ENCODE measurements at regions not wholly inside any gene's neighbourhood (a gene's known extent, or its start where the extent isn't known, plus 50 kb on each side); places are given as distances from the start of the nearest gene placed in this dataset.
A peak's percentile ranks its signal among the peaks of the same experiment; 100 is the strongest.
"Not testable (repeated sequence)": the region's sequence is repeated elsewhere in the genome, so short reads cannot be mapped to it uniquely, and the experiment has no call there.

DNA sequence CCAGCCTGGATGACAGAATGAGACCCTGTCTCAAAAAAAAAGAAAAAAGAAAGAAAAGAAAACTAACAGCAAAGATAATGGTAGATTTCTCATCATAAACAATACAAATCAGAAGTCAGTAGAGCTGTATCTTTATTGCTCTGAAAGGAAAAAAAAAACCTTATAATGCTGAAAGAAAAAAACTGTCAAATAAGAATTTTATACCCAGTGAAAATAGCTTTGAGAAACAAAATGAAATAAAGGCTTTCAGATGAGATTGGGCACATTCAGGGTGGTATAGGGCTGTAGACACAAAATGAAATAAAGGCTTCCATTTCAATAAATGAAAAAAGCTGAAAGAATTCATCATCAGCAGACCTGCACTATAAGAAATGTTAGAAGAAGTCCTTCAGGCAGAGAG, 105.0 kb upstream of the FOXN3 start:
- no peak for DNase-seq (ENCODE audit: low spot score)

DNA sequence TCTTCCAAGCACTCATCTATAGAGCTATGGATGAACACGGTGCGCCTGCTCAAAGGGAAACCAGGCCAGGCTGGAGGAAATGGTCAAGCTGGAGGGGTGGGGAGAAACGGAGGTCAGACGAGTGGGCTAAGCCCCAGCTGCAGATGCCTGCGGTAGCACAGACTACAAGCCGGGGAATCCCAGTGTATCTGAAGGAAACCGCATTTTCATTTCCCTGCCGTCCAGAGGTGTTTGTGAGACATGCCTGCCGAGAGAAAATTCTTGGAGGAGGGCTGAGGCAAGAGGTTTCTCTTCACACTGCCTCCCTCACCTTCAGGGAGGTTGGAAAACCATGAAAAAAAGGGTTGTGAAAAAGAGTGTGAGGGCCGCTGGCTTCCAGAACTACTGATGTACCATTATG, 102.0 kb upstream of the FOXN3 start:
- DNase-seq (ENCODE audit: low spot score): no peak

DNA sequence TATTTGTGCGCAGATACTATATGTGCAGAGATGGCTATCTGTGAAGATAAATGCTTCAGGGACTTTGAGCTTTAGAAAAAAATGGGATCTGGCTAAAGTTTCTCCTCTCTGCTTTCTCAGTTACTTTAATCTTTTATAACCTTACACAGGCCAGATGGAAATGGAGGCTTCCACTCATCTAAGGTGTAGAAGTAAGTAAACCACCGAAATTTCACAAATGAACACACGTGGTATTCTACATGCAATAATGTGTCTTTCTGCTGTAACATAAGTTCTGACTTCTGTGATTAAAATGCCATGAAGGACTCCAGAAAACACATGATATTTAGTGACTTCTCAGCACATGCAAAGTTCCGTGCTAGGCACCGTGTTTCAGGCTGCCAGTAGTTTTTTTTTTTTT, 99.1 kb upstream of the FOXN3 start:
- no peak for DNase-seq (ENCODE audit: low spot score)

DNA sequence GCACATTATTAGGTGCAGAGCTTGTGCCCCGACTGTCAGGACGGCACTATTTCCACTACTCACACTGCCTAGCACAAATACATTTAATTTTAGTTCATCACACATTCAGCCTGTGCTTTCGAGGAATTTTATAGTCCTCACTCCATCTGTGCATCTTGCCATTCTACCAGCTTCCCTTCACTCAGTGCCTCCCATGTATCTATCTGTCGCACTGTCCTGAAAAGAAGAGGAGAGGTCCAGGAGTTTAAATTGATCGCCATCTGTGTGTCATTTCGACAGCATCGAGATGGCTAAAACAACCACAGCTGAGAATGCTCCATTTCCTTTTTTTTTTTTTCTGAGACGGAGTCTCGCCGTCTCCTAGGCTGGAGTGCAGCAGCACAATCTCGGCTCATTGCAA, 97.6 kb upstream of the FOXN3 start:
- DNase-seq (ENCODE audit: low spot score): no peak

DNA sequence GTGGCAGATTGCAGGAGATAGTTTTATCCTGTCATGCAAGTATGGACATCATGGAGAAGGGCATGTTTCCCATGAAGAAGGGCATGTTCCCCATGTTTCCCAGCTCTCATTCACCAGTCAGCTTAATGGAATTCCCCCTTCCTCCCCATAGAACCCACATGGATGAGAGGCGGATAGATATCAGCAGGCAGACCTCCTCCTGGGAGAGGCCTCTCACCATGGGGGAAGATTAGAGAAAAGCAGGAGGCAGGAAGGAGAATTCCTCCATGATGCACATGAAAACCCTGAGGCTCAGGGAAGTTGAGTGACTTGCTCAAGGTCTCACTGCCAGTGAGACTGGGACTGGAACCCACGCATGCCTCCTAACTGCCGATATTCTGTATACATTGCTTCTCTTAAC, 92.9 kb upstream of the FOXN3 start:
- DNase-seq (ENCODE audit: low spot score): no peak

DNA sequence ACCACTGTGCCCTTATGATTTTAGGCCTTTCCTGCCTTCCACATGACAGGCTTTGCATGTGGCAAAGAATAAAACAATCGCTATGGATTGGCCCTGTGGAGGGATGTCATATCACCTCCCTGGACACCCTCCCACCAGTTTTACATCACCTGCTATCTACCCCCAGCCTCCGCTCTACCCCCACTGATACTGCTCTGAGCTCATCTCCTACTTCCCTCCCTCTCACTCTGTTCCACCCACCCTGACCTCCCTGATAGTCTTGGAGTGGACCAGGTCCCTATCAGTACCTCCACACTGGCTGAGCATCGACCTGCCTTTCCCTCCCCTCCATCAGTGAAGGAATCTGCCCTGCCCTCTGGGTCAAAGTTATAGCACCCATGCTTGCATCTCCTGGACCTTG, 91.8 kb upstream of the FOXN3 start:
- no peak for DNase-seq (ENCODE audit: low spot score)

DNA sequence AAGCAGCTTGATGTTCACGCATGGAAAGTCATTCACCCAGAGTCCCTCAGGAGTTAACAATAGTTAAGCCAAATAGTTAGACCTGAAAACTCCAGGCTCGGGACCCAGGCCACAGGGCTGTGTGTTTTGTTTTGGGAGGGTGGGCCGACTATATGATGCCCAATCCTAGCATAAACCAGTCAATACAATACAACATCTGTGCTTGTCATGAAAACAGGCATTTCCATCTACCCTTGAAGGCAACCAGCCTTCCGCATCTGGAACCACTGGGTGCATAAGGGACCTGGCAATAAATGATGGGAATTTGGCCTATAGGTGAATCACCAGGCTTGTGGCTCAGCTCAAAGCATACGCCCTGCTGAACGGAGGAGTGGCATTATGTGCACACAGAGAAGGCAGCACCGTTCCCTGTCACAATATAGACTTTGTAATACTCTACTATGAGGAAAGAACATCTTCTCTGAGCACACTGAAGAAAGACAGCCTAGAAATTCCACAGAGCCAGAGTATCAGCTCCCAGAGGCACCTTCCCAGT, 91.0 kb upstream of the FOXN3 start:
- DNase-seq (ENCODE audit: low spot score): no peak

DNA sequence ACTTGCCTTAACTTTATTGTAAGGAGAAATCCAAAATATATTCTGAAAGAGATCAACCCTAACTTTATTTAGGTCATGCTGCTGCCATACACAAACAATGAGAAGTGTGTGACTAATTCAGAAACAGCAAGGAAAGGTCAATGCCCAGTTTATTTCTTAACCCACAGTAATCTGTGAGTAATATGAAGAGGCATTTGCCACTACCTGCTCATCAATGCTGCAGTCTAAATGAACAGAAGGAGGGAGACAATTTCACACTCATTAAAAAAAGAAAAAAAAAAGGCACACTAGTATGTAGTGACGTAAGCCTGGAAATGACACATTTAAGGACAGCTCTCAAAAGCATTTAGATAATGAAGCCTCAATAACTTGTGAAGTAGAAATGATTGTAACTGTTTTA, 90.5 kb upstream of the FOXN3 start:
- peak; percentile 18 for DNase-seq (ENCODE audit: low spot score)

DNA sequence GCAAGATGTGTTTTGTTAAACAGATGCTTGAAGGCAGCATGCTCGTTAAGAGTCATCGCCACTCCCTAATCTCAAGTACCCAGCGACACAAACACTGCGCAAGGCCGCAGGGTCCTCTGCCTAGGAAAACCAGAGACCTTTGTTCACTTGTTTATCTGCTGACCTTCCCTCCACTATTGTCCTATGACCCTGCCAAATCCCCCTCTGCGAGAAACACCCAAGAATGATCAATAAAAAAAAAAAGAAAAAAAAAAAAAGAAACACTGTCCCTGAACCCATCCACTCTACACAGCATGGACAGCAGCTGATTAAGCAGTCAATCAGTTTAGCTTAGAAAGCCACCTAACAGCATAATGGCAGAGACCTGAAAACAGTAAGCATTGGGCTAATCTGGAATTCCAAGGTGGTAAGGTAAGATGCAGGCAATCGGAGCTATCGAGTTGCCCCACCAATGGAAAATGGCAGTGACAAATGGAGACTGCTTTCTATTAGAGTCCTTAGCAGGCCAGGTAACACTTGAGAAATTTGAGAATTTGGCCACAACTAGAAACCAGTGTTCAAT, 89.9 kb upstream of the FOXN3 start:
- not testable (repeated sequence) for DNase-seq (ENCODE audit: low spot score)

DNA sequence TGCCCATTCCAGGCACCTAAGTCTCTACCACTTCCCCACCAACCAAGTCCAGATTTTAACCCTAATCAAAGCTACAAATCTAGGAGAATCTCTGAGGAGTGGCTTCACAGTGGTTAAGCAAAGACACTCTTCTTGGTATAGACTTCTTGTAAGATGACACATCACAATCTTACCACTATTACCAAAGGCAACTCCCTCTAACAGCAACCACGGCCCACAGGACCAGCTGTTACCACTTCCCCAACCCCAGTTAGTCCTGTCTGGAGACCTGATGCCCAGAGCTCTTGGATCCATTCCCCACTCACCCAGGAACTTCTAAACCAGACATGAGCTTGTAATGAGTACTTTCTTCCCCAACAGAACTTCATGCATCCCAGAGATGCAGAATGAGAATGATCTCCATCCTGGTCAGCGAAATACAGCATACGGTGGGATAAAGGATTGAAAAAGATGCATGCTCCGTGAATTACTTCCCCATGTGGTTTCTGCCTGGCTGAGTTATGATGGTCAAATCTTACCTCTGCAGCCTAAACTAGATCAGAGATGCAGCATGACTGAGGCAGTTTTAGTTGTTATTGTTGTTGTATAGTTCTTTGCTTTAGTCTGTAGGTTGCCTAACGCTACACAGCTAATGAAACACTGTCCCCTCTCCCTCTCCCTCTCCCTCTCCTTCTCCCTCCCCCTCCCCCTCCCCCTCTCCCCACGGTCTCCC, 87.7 kb upstream of the FOXN3 start:
- no peak for DNase-seq (ENCODE audit: low spot score)

DNA sequence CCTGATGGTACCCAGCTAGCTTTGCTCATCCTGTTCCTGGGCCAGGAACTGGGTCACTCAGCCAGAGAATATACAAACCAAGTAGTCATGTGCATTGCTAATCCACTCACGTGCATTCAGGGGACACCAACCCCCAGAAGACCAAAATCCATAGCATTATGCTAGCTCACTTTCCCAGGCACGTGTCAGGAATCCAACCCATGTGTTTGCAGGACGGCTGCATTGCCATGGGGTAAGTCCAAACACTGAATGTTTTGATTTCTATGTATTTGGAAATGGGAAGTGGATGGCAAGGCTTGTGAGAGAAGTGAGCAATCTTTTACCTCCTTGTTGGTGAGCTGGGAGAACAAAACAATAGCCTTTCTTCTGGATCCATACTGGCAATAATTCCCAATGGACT, 87.1 kb upstream of the FOXN3 start:
- DNase-seq (ENCODE audit: low spot score): no peak

DNA sequence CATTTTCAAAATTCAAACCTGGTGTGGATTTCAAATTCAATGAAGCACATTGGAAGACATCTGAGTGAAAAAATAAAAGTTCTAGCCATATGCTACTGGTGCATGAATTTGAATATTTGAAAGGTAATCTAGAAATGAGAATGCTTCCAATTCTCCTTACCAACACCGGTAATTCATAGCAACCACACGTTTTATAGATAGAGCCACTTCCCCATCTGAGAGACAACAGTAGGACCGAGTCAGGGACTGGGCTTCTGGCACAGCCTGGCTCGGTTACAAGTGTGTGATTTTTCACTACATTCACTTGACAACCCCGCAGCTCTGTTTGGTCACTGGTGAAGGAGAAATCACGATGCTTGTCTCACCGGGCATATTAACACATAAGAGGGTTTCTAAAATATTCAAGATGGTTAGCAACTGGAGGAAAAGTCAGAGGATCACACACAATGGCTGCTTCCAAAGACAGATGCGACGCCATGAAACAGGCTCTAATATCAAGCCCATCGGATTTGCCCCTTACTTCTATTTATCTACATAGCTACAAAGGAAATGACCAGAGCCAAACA, 86.5 kb upstream of the FOXN3 start:
- no peak for DNase-seq (ENCODE audit: low spot score)

DNA sequence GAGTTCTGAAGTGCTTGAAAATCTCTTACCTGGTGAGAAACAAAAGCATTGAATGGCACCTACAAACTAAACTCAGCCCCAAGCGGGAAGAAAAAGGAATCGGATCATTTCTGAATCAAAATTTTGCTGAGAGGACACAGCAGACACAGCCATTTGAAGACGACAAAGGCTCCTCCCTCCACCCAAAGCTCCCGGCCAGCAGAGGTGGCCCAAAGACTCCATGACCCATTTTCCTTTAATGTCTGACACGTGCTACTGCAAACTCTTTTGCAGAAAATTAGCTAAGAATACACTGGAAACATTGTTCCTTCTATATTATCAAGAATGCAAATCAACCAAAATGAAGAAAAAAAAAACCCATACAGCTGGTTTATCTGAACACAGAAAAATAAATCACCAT, 85.9 kb upstream of the FOXN3 start:
- no peak for DNase-seq (ENCODE audit: low spot score)

DNA sequence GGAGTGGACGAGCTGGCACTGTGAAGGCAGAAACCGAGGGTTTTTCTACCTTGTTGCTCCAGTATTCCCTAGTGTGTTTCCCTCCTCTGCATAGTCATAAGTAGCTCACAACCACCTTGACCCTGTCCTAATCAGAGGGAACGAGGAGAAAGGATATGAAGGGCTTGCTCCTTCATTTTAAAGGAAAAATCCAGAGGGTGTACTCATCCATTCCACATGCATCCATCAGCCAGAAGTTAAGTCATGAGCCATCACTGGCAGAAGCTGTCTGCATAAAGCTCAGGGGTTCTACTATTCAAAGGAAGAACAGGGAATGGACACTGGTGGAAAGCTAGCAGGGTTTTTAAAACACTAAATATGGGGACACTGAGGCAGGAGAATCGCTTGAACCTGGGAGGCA, 84.3 kb upstream of the FOXN3 start:
- DNase-seq (ENCODE audit: low spot score): no peak

DNA sequence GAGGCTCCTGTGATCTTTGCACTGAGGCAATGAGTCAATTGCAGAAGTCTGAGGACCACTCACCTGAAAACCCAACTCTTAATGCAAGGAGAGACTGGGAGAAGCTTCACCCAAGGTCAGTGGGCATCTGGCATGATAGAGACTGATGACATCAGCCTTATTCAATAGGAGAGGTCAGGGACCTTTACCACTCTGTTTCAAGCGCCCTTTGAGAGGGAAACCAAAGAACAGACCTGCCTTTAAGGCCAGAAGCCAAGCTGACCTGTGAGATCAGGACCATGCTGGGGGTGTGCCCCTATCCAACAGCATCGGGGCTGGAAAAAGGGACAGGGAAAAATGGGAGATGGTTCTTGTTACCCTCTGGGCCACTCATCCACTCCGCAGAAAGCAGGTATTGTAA, 83.3 kb upstream of the FOXN3 start:
- no peak for DNase-seq (ENCODE audit: low spot score)

DNA sequence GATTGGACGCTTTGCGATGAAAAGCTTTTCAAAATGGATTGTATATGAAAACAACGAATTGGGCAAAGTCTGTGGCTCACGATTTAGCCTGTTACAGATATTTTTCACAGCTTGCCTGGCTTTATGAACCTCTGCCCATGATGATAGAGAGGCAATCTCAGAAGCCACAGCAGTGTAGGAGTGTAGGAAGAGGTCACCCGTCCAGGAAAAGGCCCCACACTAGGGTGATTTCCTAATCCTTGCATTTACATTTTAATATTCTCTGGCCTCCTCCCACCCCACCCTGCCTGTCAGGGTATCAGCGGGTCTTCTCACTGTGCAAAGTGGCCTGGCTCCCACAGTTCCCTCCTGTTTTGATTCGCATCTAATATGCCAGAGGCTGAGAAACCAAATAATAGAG, 81.8 kb upstream of the FOXN3 start:
- DNase-seq (ENCODE audit: low spot score): no peak

DNA sequence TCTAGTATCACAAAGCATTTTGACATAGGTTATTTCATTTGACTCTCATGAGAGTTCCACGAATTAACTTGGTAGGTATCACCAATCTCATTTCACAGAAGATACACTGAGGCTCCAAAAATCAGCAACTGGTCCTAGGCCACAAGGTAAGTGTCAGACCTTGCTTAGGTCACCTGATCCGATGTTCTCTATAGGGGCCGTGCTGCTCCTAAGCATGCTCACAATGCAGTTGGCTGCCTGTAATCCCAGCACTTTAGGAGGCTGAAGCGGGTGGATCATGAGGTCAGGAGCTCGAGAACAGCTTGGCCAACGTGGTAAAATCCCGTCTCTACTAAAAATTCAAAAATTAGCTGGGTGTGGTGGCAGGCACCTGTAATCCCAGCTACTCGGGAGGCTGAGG, 78.7 kb upstream of the FOXN3 start:
- no peak for DNase-seq (ENCODE audit: low spot score)

DNA sequence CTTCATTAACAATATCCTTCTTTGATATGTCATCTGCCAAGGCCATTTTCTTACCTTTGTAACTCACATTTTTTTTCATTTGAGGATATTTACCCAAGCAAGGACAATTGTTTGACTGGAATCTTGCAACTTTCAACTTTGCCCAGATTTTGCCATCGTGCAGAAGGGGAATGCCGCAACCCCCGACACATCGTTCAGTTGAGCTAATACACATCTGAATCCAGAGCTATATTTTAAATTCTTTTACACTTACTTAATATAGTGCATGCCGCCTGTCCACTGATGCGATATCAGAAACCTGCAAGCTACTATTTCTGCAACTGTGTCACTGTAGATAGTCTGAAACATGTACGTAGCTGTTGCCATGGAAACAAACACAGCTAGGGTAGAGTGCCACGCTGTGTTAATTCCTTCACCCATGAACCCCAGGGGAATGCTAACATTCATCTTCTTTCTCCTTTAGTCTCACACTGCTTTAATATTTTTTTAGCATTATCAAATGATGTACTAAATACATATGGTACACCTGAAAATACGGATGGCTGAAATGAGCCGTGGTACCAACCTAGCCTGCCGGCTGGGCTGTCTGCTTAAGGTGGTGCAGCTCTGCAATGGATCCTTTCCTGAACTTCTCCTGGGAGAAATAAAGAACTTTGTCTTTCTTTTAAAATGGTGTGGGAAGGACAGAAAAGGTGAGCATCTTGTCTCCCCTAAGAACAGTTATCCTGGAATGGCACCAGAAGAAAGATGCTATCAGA, 77.0 kb upstream of the FOXN3 start:
- DNase-seq (ENCODE audit: low spot score): no peak

DNA sequence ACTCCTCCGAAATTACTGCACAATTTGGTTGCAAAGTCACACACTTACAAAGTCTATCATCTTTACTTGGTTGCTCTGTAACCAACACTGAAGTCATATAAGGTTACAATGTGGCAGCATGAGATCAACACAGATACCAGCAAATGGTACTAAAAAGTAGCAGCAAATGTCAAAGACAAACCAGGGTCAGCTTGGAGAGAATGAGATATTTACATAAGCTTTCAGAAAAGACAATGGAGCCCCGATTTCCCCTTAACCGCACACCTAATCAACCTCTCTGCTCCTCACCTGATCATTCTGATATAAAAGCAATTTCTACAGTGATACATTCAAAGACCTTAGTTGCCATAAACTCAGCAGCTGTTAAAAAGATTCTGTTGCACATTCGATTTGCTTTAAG, 76.4 kb upstream of the FOXN3 start:
- DNase-seq (ENCODE audit: low spot score): no peak

DNA sequence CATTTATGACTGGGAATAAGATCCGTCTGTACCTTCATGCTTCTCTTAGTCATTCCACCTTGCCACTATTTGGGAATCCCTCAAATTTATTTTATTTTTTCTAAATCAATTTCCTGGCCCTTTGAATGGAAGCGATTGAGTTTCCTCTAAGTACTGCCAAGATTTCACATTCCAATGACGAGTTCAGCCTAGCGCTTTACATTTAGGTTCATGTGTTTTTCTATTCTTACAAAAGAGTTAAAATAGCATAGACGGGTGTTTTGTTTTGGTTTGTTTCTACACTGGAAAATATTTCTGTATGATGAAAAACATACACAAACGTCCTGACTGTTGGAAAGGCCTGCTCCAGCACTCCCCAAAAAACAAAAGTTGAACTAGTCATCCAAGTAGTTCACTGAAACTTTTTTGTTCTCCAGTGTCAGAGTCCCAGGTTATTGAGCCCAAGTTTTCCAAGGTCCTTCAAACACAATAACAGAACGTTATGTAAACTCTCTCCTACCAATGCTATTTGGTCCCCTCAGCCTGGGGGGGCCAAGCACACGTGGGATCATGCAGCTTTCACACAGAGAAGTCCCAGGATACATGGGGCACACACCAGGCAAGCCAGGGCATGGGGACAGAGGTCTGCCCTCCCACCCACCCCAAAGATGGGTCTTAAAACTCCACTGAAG, 74.8 kb upstream of the FOXN3 start:
- no peak for DNase-seq (ENCODE audit: low spot score)

DNA sequence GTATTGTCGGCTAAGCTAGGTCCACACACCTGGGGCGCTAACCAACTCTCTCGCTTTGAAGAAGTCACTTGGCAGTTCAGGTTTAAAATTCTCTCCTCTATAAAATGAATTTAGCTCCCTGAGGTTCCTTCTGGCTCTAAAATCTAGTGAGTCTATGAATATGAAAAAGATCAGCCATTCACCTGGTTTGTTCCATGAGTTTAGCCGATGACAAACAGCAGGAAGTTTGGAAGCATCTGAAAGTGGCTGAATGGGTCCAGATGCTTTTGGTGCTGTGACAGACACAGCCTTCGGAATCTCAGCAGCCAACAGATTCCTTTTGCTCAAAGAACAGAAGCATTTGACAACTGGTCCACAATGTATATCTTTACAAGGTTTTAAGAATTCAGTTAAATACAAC, 73.4 kb upstream of the FOXN3 start:
- DNase-seq (ENCODE audit: low spot score): no peak

DNA sequence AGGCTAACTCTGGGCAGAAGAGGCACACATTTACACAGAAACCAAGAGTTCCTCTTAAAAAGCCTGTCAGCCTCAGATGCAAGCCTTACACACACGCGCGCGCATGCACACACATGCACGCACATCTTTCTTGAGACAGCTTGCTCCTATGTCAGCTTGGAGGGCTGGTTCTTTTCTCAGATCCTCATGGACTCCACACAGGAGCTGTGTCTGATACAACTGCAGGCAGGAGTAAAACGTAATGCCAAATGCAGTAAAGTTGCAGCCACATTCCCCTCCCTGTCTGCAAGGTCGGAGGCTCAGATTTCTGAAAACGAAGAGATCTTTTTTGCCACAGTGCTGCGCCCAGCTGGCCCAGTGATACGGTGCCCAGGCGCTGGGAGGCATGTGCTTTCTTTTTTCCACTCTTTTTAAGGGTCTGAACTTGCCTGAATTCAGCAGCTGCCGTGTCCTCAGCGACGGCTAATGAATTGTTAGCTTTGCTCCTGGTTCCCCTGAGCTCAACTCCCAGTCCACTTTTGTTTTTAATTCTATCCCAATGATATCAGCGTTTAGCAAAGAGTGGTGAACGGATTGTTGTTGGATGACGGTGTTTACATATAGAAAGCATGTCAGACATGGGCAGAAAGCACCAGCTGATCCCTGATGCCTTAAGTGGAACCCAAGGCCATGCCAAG, 72.9 kb upstream of the FOXN3 start:
- DNase-seq (ENCODE audit: low spot score): no peak
